ENCODE measurements at regions not wholly inside any gene's neighbourhood (a gene's known extent, or its start where the extent isn't known, plus 50 kb on each side); places are given as distances from the start of the nearest gene placed in this dataset.

- Histone ChIP-seq H3K4me3 (ENCODE audit: low read length) (no peak overlapping the region), H3K9me3 (ENCODE audit: control insufficient read depth, low read length) (no peaks in the 10 kb centered on the region), H3K4me1 (ENCODE audit: control insufficient read depth, insufficient read depth, low read length) (no peaks in the 10 kb centered on the region), H3K9ac (ENCODE audit: extremely low read depth, low read length, poor library complexity, severe bottlenecking) (no peak overlapping the region), H3K36me3 (ENCODE audit: control insufficient read depth, insufficient read depth, low read length) (no peaks in the 10 kb centered on the region), H3K27ac (ENCODE audit: low read depth, low read length) (no peak overlapping the region), H3K27me3 (ENCODE audit: control insufficient read depth, insufficient read depth, low read length, poor library complexity, severe bottlenecking) (no peaks in the 10 kb centered on the region)
- no peak overlapping the region for H3K4me3 Mint-ChIP-seq
- no peak overlapping the region for H3K27ac Mint-ChIP-seq
- peaks cover 14% of the 10 kb centered on the region for H3K9me3 Mint-ChIP-seq
- TF ChIP-seq CTCF (conservative IDR thresholded peaks at IDR 0.05), result no peak
- 89 to 90% methylated on average over 5 to 7 of the region's 7 CpGs for whole genome bisulfite sequencing, 2 experiments (ENCODE audit: insufficient coverage in 1 of 2, insufficient read length in 1 of 2)
- peaks cover 6% of the 10 kb centered on the region for H3K27me3 Mint-ChIP-seq (ENCODE audit: insufficient read depth)
- H3K4me1 Mint-ChIP-seq, result peaks cover 7% of the 10 kb centered on the region
- H3K36me3 Mint-ChIP-seq (ENCODE audit: low read depth), result no peaks in the 10 kb centered on the region
- no peak for DNase-seq
Observed at GRCh38 chr5:6225121-6225607, 153.2 kb downstream of the MED10 start.

DNA sequence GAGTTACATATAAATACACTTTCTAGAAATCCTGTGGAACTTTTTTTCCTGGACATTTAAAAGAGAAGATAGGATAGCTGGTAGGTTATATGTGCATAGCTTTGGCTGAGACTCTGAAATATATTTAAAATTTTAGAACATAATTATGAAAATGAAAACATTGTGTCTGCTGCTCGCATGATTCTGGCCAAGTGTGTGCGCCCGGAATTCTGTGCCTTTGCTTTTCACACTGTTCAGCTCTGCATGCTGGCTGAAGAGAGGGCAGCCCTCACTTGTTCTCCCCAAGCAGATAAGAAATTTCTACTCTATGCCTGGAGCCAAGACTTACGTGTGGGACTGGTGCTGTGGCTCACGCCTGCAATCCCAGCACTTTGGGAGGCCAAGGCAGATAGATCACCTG, 153.9 kb downstream of the MED10 start:
- H3K27me3 ChIP-seq (ENCODE audit: control insufficient read depth, insufficient read depth, low read length, poor library complexity, severe bottlenecking), result no peaks in the 10 kb centered on the region
- no peak overlapping the region for H3K27ac ChIP-seq (ENCODE audit: low read depth, low read length)
- no peak overlapping the region for H3K4me3 ChIP-seq (ENCODE audit: low read length)
- H3K36me3 ChIP-seq (ENCODE audit: control insufficient read depth, insufficient read depth, low read length), result no peaks in the 10 kb centered on the region
- peaks cover 8% of the 10 kb centered on the region for H3K4me1 Mint-ChIP-seq
- 90 to 92% methylated on average over 5 of the region's 5 CpGs for WGBS, 2 experiments (ENCODE audit: insufficient coverage in 1 of 2, insufficient read length in 1 of 2)
- TF ChIP-seq CTCF (conservative IDR thresholded peaks at IDR 0.05), result no peak
- H3K27ac Mint-ChIP-seq, result no peak overlapping the region
- no peak for DNase-seq
- no peaks in the 10 kb centered on the region for H3K9me3 ChIP-seq (ENCODE audit: control insufficient read depth, low read length)
- no peak overlapping the region for H3K9ac ChIP-seq (ENCODE audit: extremely low read depth, low read length, poor library complexity, severe bottlenecking)
- no peaks in the 10 kb centered on the region for H3K4me1 ChIP-seq (ENCODE audit: control insufficient read depth, insufficient read depth, low read length)
- H3K4me3 Mint-ChIP-seq, result no peak overlapping the region
- no peaks in the 10 kb centered on the region for H3K36me3 Mint-ChIP-seq (ENCODE audit: low read depth)
- H3K9me3 Mint-ChIP-seq, result peaks cover 14% of the 10 kb centered on the region
- H3K27me3 Mint-ChIP-seq (ENCODE audit: insufficient read depth), result peaks cover 2% of the 10 kb centered on the region

DNA sequence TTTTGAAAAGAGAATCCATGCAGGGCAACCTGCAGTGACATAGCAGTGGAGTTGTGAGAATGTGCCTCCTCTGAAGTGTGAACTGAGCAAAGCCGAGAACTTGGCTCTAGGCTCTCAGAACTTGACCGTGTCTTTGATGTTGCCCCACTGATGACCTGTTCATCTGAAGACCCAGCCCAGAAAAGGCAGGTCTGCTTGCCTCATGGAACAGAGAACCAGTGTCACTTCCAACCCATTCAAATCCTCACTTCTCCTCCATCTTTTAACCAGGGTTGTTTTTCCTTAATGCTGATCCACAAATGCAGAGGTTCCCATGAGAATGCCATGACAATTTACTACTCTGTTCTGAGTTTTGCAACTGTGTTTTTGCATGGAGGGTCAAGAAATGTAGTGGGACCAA, 155.4 kb downstream of the MED10 start:
- H3K9me3 Mint-ChIP-seq, result peaks cover 14% of the 10 kb centered on the region
- TF ChIP-seq CTCF (conservative IDR thresholded peaks at IDR 0.05), result no peak
- Histone ChIP-seq H3K27me3 (ENCODE audit: control insufficient read depth, insufficient read depth, low read length, poor library complexity, severe bottlenecking) (no peaks in the 10 kb centered on the region), H3K27ac (ENCODE audit: low read depth, low read length) (no peak overlapping the region), H3K4me1 (ENCODE audit: control insufficient read depth, insufficient read depth, low read length) (no peaks in the 10 kb centered on the region), H3K9me3 (ENCODE audit: control insufficient read depth, low read length) (no peaks in the 10 kb centered on the region), H3K36me3 (ENCODE audit: control insufficient read depth, insufficient read depth, low read length) (no peaks in the 10 kb centered on the region), H3K9ac (ENCODE audit: extremely low read depth, low read length, poor library complexity, severe bottlenecking) (no peak overlapping the region), H3K4me3 (ENCODE audit: low read length) (no peak overlapping the region)
- no peak overlapping the region for H3K27ac Mint-ChIP-seq
- 96 to 100% methylated on average over 2 of the region's 2 CpGs for WGBS, 2 experiments (ENCODE audit: insufficient coverage in 1 of 2, insufficient read length in 1 of 2)
- H3K27me3 Mint-ChIP-seq (ENCODE audit: insufficient read depth), result no peaks in the 10 kb centered on the region
- H3K4me1 Mint-ChIP-seq, result peaks cover 8% of the 10 kb centered on the region
- no peak for DNase-seq
- H3K4me3 Mint-ChIP-seq, result no peak overlapping the region
- H3K36me3 Mint-ChIP-seq (ENCODE audit: low read depth), result no peaks in the 10 kb centered on the region
